SIG-M5 (cell line): ENCODE measurements at regions not wholly inside any gene's neighbourhood (a gene's known extent, or its start where the extent isn't known, plus 50 kb on each side); places are given as distances from the start of the nearest gene placed in this dataset.

Source experiments
- DNase-seq: peaks from one replicate; lab custom pipeline; 2025; lab: John Stamatoyannopoulos, UW

- DNase-seq, result no peak
Measured at GRCh38 chr3:16809482-16809881, 75.3 kb upstream of the PLCL2 start.

- DNase-seq, result no peak
Measured at GRCh38 chr3:16809993-16810392, 74.8 kb upstream of the PLCL2 start.

GRCh38 chr3:16810593-16811367 lies 74.0 kb upstream of the PLCL2 start:
- DNase-seq, result no peak

GRCh38 chr3:16811950-16812349 lies 72.8 kb upstream of the PLCL2 start:
- no peak for DNase-seq

GRCh38 chr3:16813336-16813735 lies 71.4 kb upstream of the PLCL2 start:
- DNase-seq, result no peak

- no peak for DNase-seq
Measured at GRCh38 chr3:16816048-16816780, 68.5 kb upstream of the PLCL2 start.

- DNase-seq, result no peak
Measured at GRCh38 chr3:16817197-16817596, 67.6 kb upstream of the PLCL2 start.

GRCh38 chr3:16818194-16818593 lies 66.6 kb upstream of the PLCL2 start:
- DNase-seq, result no peak

GRCh38 chr3:16818945-16819344 lies 65.8 kb upstream of the PLCL2 start:
- DNase-seq, result no peak

GRCh38 chr3:16820485-16820884 lies 64.3 kb upstream of the PLCL2 start:
- no peak for DNase-seq

GRCh38 chr3:16821053-16821452 lies 63.7 kb upstream of the PLCL2 start:
- no peak for DNase-seq

GRCh38 chr3:16824081-16824696 lies 60.6 kb upstream of the PLCL2 start:
- no peak for DNase-seq

GRCh38 chr3:16825617-16826204 lies 59.0 kb upstream of the PLCL2 start:
- no peak for DNase-seq

- no peak for DNase-seq
Measured at GRCh38 chr3:16828815-16829214, 55.9 kb upstream of the PLCL2 start.

GRCh38 chr3:16831846-16832245 lies 52.9 kb upstream of the PLCL2 start:
- DNase-seq, result no peak

- no peak for DNase-seq
Measured at GRCh38 chr3:16834214-16834613, 50.5 kb upstream of the PLCL2 start.

- no peak for DNase-seq
Measured at GRCh38 chr3:16834753-16835152, 50.0 kb upstream of the PLCL2 start.
